GM19351 (cell line): ENCODE measurements at regions not wholly inside any gene's neighbourhood (a gene's known extent, or its start where the extent isn't known, plus 50 kb on each side); places are given as distances from the start of the nearest gene placed in this dataset.

ENCODE experiments used
- ATAC-seq: cut with Tn5 transposase; IDR thresholded peaks from one replicate; pipeline ENCODE4 v1.9.1; 2021; ENCODE audit warnings: mild to moderate bottlenecking, moderate library complexity; ENCODE audit not compliant: unreplicated experiment

GRCh38 chr2:76464310-76464709 is 753.6 kb upstream of the GCFC2 start:
- ATAC-seq = no peak

DNA sequence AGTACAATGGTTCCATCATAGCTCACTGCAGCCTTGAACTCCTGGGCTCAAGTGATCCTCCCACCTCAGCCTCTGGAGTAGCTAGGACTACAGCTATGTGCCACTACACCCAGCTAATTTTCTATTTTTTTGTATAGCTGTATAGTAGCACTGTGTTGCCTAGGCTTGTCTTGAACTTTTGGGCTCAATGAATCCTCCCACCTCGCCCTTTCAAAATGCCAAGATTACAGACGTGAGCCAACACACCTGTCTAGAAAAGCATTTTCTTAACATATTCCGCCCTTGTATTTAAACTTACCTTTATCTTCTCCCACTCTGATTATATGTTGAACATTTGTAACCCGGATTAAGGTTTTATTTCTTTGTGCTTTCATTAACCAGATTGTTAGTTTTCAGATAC is 750.7 kb upstream of the GCFC2 start:
- no peak for ATAC-seq

- no peak for ATAC-seq
These were observed 745.2 kb upstream of the GCFC2 start for GRCh38 chr2:76455910-76456309.

- ATAC-seq = no peak
These were observed 739.3 kb upstream of the GCFC2 start for GRCh38 chr2:76450024-76450475.

GRCh38 chr2:76448956-76449355 is 738.2 kb upstream of the GCFC2 start:
- ATAC-seq = no peak

- ATAC-seq = no peak
These were observed 736.6 kb upstream of the GCFC2 start for GRCh38 chr2:76447294-76447693.

DNA sequence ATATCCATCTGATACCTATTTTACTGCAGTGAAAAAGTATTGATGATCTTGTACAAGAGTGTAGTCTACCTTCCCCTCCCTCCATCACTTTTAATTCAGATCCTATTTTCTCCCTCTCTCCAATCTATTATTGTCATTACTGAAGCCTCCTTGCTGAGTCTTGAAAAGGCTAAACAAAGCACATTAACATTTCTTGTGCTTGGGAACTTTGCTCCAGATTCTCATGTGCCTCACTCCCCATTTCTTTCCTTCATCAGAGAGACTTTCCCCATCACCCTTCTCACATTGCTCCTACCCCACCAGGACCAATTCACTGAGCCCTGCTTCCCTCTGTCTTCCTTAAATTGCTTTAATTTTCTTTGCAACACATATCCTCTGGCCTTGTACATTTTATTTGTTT is 736.2 kb upstream of the GCFC2 start:
- no peak for ATAC-seq

- no peak for ATAC-seq
These were observed 735.2 kb upstream of the GCFC2 start for GRCh38 chr2:76445880-76446279.

DNA sequence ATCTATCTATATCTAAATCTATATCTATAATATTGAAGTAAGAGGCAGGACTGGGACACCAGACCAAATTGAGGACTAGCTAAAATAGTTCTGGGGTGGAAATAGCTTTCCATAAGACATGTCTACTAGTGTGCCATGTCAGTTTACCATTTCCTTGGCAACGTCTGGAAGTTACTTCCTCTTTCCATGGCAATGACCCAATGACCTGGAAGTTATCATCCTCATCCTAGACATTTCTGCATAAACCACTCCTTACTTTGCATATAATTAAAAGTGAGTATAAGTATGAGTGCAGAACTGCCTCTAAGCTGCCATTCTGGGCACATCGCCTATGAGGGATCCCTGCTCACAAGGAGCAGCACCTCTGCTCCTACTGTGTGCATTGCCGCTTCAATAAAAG is 734.0 kb upstream of the GCFC2 start:
- ATAC-seq = no peak

- no peak for ATAC-seq
These were observed 726.8 kb upstream of the GCFC2 start for GRCh38 chr2:76437564-76437963.

DNA sequence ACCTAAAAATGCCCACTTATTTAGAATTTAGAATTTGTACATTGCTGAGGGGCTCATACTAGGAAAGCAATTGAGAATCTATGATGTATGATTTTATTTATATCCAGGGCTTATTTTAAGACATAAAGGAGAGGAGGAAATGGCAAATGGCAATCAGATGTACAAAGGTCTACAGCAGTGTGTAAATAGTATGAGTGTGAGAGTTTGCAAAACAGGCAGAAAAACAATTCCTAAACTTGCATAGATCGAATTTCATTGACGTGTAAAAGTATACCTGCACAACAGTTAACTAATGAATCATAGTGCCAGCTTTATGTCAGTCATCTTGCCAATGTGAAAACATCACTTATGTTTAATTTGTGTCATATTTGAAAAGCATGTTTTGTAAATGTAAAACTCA is 718.7 kb upstream of the GCFC2 start:
- ATAC-seq = no peak

DNA sequence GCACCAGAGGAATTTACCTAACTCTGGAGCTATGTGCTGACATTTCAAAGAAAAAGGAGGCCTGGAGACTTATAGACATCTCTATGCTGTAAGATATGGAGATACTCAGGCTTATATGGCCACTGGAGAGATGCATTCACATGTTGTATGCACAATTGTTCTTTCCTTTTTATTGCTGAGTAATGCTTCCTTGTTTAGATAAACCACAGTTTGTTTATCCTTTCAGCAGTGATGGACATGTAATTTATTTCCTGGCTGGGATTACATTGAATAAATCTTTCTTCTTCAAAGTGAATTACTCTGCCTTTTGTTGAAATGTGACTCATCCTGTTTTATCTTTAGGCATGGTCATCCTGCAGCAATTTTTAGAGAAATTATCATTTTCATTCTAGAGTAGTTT is 716.7 kb upstream of the GCFC2 start:
- no peak for ATAC-seq

DNA sequence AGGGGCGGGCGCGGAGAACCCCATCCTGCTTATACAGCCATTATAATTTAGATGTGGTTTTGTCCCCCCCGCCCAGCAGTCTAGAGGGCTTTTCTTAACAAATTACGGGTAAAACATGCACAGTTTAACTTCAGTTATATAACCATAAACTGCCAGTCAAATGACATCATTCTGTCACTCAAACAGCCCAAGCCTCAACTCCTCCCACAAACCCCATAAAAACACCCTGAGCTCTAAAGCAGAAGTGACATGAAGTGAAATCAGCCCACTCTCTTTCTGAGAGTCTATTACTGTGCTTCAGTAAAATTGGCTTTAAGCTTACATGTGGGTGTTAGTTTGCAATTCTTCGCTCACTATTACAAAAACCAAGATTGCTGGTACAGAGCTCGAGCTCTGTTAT is 705.1 kb upstream of the GCFC2 start:
- peak; percentile 87 for ATAC-seq

DNA sequence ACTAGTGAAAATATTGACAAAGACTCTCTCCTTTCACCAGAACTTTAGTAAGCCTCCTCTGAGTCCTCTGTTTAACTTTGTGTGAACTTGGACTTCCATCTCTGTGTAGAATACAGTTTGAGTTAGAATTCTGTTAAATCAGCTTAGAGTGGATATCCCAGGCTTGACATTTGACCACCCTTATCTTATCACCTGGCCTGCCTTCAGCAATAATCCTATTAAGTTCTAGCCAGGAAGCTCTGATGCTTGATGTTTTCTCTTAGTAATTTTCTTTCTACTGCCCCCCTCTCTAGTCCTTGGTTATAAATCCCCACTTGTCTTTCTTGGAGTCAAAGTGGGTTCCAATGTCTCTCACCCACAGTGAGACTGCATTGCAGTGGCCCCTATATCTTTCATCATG is 702.7 kb upstream of the GCFC2 start:
- no peak for ATAC-seq

GRCh38 chr2:76406134-76406855 is 695.6 kb upstream of the GCFC2 start:
- no peak for ATAC-seq

DNA sequence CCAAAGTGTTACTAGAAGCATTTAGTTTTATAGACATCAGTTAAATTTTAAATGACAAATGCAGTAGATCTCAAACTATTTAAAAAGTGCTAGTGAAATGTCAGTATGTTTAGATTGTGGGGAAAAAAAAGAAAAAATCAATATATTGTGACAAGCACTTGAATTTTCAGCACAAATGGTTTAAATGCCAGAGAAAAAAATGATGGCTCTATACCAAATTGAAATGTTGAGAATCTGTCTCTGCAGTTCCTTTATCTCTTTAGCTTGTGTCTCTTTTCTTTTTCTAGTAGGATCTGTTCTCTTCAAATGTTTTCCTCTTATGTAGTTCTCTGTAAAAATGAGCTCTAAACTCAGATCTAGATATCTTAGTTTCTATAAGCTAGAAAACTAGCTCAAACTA is 682.6 kb upstream of the GCFC2 start:
- no peak for ATAC-seq

- ATAC-seq = no peak
These were observed 681.0 kb upstream of the GCFC2 start for GRCh38 chr2:76391678-76392077.

DNA sequence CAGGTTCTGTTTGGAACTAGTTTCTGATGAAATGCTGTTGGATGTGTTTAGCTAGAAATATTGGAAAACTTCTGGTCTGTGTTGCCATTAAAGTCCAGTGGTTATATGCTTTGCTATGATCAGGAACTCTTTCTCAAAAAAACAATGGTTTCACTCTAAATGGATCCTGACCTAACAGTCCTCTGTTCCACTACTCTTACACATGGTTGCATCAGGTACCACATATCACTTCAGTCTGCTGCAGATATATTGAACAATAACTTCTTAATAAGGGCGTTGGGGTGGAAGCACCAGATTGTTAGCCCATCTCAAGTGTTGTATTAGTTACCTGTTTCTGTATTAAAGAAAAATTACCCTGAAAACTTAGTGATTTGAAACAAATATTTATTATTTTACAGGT is 676.6 kb upstream of the GCFC2 start:
- ATAC-seq = no peak

GRCh38 chr2:76385943-76386342 is 675.2 kb upstream of the GCFC2 start:
- no peak for ATAC-seq

- ATAC-seq = no peak
These were observed 670.9 kb upstream of the GCFC2 start for GRCh38 chr2:76381624-76382023.

GRCh38 chr2:76378140-76378539 is 667.4 kb upstream of the GCFC2 start:
- ATAC-seq = no peak

GRCh38 chr2:76341439-76341838 is 630.7 kb upstream of the GCFC2 start:
- no peak for ATAC-seq

- no peak for ATAC-seq
These were observed 622.2 kb upstream of the GCFC2 start for GRCh38 chr2:76332871-76333270.
